ENCODE measurements at regions not wholly inside any gene's neighbourhood (a gene's known extent, or its start where the extent isn't known, plus 50 kb on each side); places are given as distances from the start of the nearest gene placed in this dataset.

DNA sequence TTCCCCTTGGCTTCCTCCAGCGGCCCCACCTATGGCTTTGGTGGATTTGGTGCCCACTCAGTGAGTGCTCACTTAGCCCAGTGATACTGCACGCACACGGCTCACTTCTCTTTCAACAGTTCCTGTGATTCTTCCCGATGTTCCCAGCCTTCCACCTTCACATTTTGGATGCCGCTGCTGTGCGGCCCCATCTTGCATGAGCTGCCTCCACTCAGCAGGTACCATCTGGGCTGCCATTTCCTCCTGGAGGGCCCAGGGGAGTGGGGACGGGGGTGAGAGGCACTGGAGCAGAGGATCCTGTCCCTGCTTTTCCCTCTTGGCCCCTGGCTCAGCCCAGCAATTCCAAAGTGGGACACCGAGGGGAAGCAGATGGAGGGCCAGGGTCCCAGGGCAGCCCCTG, 323.3 kb upstream of the ZNF32 start:
- TF ChIP-seq, protein P1, sequence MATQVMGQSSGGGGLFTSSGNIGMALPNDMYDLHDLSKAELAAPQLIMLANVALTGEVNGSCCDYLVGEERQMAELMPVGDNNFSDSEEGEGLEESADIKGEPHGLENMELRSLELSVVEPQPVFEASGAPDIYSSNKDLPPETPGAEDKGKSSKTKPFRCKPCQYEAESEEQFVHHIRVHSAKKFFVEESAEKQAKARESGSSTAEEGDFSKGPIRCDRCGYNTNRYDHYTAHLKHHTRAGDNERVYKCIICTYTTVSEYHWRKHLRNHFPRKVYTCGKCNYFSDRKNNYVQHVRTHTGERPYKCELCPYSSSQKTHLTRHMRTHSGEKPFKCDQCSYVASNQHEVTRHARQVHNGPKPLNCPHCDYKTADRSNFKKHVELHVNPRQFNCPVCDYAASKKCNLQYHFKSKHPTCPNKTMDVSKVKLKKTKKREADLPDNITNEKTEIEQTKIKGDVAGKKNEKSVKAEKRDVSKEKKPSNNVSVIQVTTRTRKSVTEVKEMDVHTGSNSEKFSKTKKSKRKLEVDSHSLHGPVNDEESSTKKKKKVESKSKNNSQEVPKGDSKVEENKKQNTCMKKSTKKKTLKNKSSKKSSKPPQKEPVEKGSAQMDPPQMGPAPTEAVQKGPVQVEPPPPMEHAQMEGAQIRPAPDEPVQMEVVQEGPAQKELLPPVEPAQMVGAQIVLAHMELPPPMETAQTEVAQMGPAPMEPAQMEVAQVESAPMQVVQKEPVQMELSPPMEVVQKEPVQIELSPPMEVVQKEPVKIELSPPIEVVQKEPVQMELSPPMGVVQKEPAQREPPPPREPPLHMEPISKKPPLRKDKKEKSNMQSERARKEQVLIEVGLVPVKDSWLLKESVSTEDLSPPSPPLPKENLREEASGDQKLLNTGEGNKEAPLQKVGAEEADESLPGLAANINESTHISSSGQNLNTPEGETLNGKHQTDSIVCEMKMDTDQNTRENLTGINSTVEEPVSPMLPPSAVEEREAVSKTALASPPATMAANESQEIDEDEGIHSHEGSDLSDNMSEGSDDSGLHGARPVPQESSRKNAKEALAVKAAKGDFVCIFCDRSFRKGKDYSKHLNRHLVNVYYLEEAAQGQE (IDR thresholded peaks at IDR 0.05; ENCODE audit: low read depth) = no peak
- no peak for TF ChIP-seq CTCF (IDR thresholded peaks at IDR 0.05 in 2 of 3, conservative IDR thresholded peaks at IDR 0.05 in 1 of 3; ENCODE audit: borderline replicate concordance in 1 of 3, insufficient read depth in 1 of 3, low read depth in 2 of 3, low read length in 2 of 3)
- no peak for TF ChIP-seq EZH2phosphoT487 (IDR thresholded peaks at IDR 0.05; ENCODE audit: borderline replicate concordance)
- no peak for TF ChIP-seq MAX (IDR thresholded peaks at IDR 0.05)
- no peak for TF ChIP-seq EZH2 (IDR thresholded peaks at IDR 0.05)
- TF ChIP-seq JUND (IDR thresholded peaks at IDR 0.05) = no peak
- TF ChIP-seq POLR2AphosphoS5 (IDR thresholded peaks at IDR 0.05; ENCODE audit: low read depth, low read length) = no peak
- TF ChIP-seq POLR2A (IDR thresholded peaks at IDR 0.05; ENCODE audit: borderline replicate concordance, extremely low read depth, insufficient read depth, insufficient read length) = no peak
- no peak for TF ChIP-seq SIN3A (IDR thresholded peaks at IDR 0.05; ENCODE audit: low read depth)
- TF ChIP-seq SP1 (IDR thresholded peaks at IDR 0.05; ENCODE audit: low read depth) = no peak
- TF ChIP-seq ZNF274 (IDR thresholded peaks at IDR 0.05; ENCODE audit: low read depth, low read length) = no peak
- TF ChIP-seq CEBPB (IDR thresholded peaks at IDR 0.05; ENCODE audit: low read depth) = no peak
- TF ChIP-seq RAD21 (IDR thresholded peaks at IDR 0.05; ENCODE audit: low read depth) = no peak

Data from HCT116 (cell line).